GM18511 (cell line): ENCODE measurements at regions not wholly inside any gene's neighbourhood (a gene's known extent, or its start where the extent isn't known, plus 50 kb on each side); places are given as distances from the start of the nearest gene placed in this dataset.

ENCODE experiments used
- ATAC-seq: cut with Tn5 transposase; IDR thresholded peaks from one replicate; pipeline ENCODE4 v1.9.1; 2021; ENCODE audit warnings: mild to moderate bottlenecking, moderate library complexity; ENCODE audit not compliant: unreplicated experiment

- ATAC-seq: no peak
These were observed 53.9 kb upstream of the NR2F2 start for GRCh38 chr15:96276438-96277210.
